Neural crest cell (in vitro differentiated cells): ENCODE measurements at regions not wholly inside any gene's neighbourhood (a gene's known extent, or its start where the extent isn't known, plus 50 kb on each side); places are given as distances from the start of the nearest gene placed in this dataset.

ENCODE experiments used
- DNase-seq: peaks from one replicate; pipeline ENCODE4 v3.0.0; 2021; ENCODE audit warnings: low read depth, mixed read lengths, low spot score
- H3K27ac Mint-ChIP-seq: one replicate; pipeline ENCODE4 v1.8.0; 2021; ENCODE audit warnings: mild to moderate bottlenecking, mixed read lengths; ENCODE audit not compliant: unreplicated experiment
- H3K27me3 Mint-ChIP-seq: 2 replicates; pipeline ENCODE4 v1.8.0; 2021; ENCODE audit warnings: low read depth, mild to moderate bottlenecking, mixed read lengths
- H3K36me3 Mint-ChIP-seq: 2 replicates; pipeline ENCODE4 v1.8.0; 2021; ENCODE audit warnings: low read depth, mild to moderate bottlenecking, mixed read lengths
- H3K4me1 Mint-ChIP-seq: 2 replicates; pipeline ENCODE4 v1.8.0; 2021; ENCODE audit warnings: mixed read lengths
- H3K4me3 Mint-ChIP-seq: one replicate; pipeline ENCODE4 v1.8.0; 2021; ENCODE audit warnings: mild to moderate bottlenecking, mixed read lengths
- H3K9me3 Mint-ChIP-seq: 2 replicates; pipeline ENCODE4 v1.8.0; 2021; ENCODE audit warnings: mixed read lengths
- TF ChIP-seq, protein P1 (sequence below): fragments of 200-600 bp; sonication (generic); conservative IDR thresholded peaks from 2 replicates; pipeline ENCODE4 v1.5.0; 2021; ENCODE audit warnings: antibody characterized with exemption, mild to moderate bottlenecking

DNA sequence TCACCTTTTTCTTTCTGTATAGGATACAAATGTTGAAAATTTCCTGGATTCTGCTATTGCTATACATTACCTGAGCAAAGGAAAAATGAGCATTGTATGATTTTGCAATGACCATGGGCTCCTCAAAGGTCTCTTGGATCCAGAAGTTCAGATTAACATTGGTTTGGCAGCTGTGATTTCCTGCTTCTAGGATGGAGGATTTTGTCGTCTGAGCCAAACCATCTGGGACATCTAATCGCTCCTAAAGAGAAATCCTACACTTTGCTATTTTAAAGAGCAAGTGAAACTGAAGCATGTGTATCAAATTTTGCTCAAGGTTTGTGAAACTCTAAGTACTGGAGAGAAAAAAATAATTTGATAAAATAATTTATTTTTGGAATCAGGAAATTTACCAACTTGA lies 115.1 kb upstream of the ST6GAL2 start:
- DNase-seq = no peak
- Mint-ChIP-seq H3K4me3 (no peak overlapping the region), H3K27me3 (peaks cover 8% of the 10 kb centered on the region), H3K27ac (no peak overlapping the region), H3K9me3 (no peaks in the 10 kb centered on the region), H3K36me3 (no peaks in the 10 kb centered on the region), H3K4me1 (peaks cover 1% of the 10 kb centered on the region)
- TF ChIP-seq, protein P1, sequence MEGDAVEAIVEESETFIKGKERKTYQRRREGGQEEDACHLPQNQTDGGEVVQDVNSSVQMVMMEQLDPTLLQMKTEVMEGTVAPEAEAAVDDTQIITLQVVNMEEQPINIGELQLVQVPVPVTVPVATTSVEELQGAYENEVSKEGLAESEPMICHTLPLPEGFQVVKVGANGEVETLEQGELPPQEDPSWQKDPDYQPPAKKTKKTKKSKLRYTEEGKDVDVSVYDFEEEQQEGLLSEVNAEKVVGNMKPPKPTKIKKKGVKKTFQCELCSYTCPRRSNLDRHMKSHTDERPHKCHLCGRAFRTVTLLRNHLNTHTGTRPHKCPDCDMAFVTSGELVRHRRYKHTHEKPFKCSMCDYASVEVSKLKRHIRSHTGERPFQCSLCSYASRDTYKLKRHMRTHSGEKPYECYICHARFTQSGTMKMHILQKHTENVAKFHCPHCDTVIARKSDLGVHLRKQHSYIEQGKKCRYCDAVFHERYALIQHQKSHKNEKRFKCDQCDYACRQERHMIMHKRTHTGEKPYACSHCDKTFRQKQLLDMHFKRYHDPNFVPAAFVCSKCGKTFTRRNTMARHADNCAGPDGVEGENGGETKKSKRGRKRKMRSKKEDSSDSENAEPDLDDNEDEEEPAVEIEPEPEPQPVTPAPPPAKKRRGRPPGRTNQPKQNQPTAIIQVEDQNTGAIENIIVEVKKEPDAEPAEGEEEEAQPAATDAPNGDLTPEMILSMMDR = no peak

DNA sequence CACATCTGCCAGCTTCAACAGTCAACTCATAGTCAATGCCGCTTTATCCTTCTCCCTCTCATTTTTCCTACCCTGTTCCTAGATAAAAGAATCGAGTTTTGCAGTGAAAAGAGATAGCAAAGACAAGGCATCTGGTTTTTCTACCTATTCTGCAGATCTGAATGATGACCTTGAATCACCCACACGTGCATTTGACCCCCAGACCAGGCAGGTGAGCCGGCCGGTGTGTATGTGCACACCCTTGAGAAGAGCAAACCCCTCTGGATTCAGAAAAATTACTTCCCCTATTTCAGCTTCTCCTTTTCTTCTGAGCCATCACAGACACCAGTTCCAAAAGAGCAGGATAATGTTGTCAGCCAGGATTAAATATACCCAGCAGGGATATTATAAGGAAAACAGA lies 115.6 kb upstream of the ST6GAL2 start:
- TF ChIP-seq, protein P1 = no peak
- Mint-ChIP-seq H3K27ac (no peak overlapping the region), H3K36me3 (no peaks in the 10 kb centered on the region), H3K4me1 (no peaks in the 10 kb centered on the region), H3K27me3 (peaks cover 8% of the 10 kb centered on the region), H3K4me3 (no peak overlapping the region), H3K9me3 (no peaks in the 10 kb centered on the region)
- no peak for DNase-seq

DNA sequence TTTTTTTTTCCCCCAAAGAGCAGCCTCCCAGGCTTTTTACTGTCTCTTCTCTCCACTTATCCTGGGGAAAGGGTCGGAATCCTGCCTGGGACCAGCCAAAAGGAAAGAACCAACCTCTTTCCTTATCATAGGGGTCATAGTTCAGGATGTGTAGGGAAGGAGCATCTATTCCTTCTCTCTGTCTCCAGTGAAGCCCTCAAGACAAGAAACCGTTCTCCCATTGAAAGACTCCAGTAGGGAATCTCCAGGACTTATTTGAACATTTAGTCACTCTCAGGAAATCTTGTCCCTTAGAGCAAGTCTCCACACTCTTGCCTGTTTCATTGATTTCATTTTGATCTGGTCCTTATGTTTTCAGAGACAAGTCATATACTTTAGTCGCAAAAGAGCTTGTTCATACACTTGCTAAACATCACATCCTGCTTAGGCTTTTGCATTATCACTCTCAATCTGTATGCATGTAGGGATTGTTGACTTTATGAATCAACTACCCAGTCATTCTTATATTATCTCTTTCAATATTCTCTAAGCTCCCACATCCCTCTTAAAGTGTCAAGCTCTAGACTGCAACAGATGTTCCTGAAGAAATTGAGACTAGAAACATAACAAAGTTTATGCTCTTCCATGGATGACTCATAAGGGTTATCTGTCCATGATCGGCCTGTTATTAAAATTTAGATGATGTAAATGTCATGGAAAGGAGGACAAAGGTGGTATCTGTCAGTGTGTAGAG lies 116.2 kb upstream of the ST6GAL2 start:
- TF ChIP-seq, protein P1 = no peak
- H3K36me3 Mint-ChIP-seq = no peaks in the 10 kb centered on the region
- no peak overlapping the region for H3K4me3 Mint-ChIP-seq
- DNase-seq = no peak
- H3K27ac Mint-ChIP-seq = no peak overlapping the region
- no peaks in the 10 kb centered on the region for H3K9me3 Mint-ChIP-seq
- H3K4me1 Mint-ChIP-seq = no peaks in the 10 kb centered on the region
- H3K27me3 Mint-ChIP-seq = peaks cover 8% of the 10 kb centered on the region

DNA sequence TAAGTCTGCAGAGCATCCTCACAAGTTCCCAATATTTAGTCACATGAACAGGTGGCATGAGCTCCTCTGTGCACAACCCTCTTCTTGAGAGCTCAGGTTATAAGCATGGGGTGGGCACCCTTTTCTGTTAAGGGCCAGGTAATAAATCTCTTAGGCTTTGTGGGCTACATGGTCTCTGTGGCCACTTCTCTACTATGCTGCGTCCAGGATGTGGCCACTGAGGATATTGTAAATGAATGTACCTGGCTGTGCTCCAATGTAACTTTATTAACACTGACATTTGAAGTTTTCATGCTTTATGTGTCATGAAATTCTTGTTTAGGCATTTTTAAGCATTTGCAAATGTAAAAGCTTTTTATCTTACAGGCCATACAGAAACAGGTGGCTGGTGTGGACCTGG lies 116.8 kb upstream of the ST6GAL2 start:
- TF ChIP-seq, protein P1 = no peak
- H3K9me3 Mint-ChIP-seq = no peaks in the 10 kb centered on the region
- no peak for DNase-seq
- H3K27ac Mint-ChIP-seq = no peak overlapping the region
- H3K27me3 Mint-ChIP-seq = peaks cover 4% of the 10 kb centered on the region
- no peak overlapping the region for H3K4me3 Mint-ChIP-seq
- H3K36me3 Mint-ChIP-seq = no peaks in the 10 kb centered on the region
- H3K4me1 Mint-ChIP-seq = no peaks in the 10 kb centered on the region

DNA sequence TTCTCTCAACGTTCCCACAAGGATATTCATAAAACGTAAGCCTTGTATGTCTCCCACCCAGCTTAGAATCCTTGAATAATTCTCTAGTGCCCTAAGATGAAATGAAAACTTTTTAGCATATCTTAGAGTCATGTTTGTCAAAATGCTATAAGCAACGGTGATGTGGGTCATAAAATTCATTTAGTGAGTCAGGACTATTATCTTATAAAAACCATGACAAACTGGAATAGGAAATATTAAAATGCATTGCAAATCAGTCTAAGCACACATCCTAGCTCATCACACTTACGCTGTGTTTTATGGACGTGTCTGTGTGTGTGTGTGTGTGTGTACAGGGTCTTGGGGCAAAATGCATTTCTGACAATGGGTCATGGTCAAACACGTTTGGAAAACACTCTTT lies 119.9 kb upstream of the ST6GAL2 start:
- no peak overlapping the region for H3K27ac Mint-ChIP-seq
- TF ChIP-seq, protein P1 = no peak
- H3K36me3 Mint-ChIP-seq = no peaks in the 10 kb centered on the region
- H3K4me1 Mint-ChIP-seq = no peaks in the 10 kb centered on the region
- no peak for DNase-seq
- no peaks in the 10 kb centered on the region for H3K27me3 Mint-ChIP-seq
- no peaks in the 10 kb centered on the region for H3K9me3 Mint-ChIP-seq
- no peak overlapping the region for H3K4me3 Mint-ChIP-seq
